Left renal pelvis (tissue), 4 donors: ENCODE measurements at regions not wholly inside any gene's neighbourhood (a gene's known extent, or its start where the extent isn't known, plus 50 kb on each side); places are given as distances from the start of the nearest gene placed in this dataset.

Experiments used
- DNase-seq, 4 donors: peaks; one replicate each; pipeline ENCODE4 v3.0.0-alpha.2; 2013; ENCODE audit warnings: low read depth in 4 of 4, low spot score in 3 of 4

- DNase-seq: no peak
These were observed 199.3 kb downstream of the TFAP2C start for GRCh38 chr20:56828402-56828801.

- DNase-seq: no peak
These were observed 200.8 kb downstream of the TFAP2C start for GRCh38 chr20:56829788-56830385.

- DNase-seq: no peak
These were observed 202.7 kb downstream of the TFAP2C start for GRCh38 chr20:56831795-56832194.

- no peak for DNase-seq
These were observed 204.3 kb downstream of the TFAP2C start for GRCh38 chr20:56833427-56833826.

- DNase-seq: no peak
These were observed 206.9 kb downstream of the TFAP2C start for GRCh38 chr20:56835829-56836550.

GRCh38 chr20:56839222-56839621 is 210.1 kb downstream of the TFAP2C start:
- no peak for DNase-seq

- no peak for DNase-seq
These were observed 210.7 kb downstream of the TFAP2C start for GRCh38 chr20:56839786-56840185.

GRCh38 chr20:56840716-56841261 is 211.7 kb downstream of the TFAP2C start:
- no peak for DNase-seq

GRCh38 chr20:56841346-56841908 is 212.3 kb downstream of the TFAP2C start:
- no peak for DNase-seq

- DNase-seq: no peak
These were observed 212.9 kb downstream of the TFAP2C start for GRCh38 chr20:56842056-56842455.

- DNase-seq: no peak
These were observed 214.3 kb downstream of the TFAP2C start for GRCh38 chr20:56843386-56843785.

- DNase-seq: no peak
These were observed 214.7 kb downstream of the TFAP2C start for GRCh38 chr20:56843817-56844216.

GRCh38 chr20:56845546-56846086 is 216.5 kb downstream of the TFAP2C start:
- no peak for DNase-seq

- DNase-seq: no peak
These were observed 219.5 kb downstream of the TFAP2C start for GRCh38 chr20:56848561-56848960.

- no peak for DNase-seq
These were observed 222.4 kb downstream of the TFAP2C start for GRCh38 chr20:56851552-56851951.

- no peak for DNase-seq
These were observed 226.6 kb downstream of the TFAP2C start for GRCh38 chr20:56855708-56856107.

- no peak for DNase-seq
These were observed 228.8 kb downstream of the TFAP2C start for GRCh38 chr20:56857950-56858349.

- DNase-seq: no peak
These were observed 230.1 kb downstream of the TFAP2C start for GRCh38 chr20:56859039-56859800.

- peak in 2 of 4 donors; percentile 16 to 28 for DNase-seq
These were observed 230.7 kb downstream of the TFAP2C start for GRCh38 chr20:56859801-56860261.

GRCh38 chr20:56860413-56860812 is 231.3 kb downstream of the TFAP2C start:
- no peak for DNase-seq

- no peak for DNase-seq
These were observed 232.5 kb downstream of the TFAP2C start for GRCh38 chr20:56861590-56861989.
